ENCODE measurements at regions not wholly inside any gene's neighbourhood (a gene's known extent, or its start where the extent isn't known, plus 50 kb on each side); places are given as distances from the start of the nearest gene placed in this dataset.
"Not testable (repeated sequence)": the region's sequence is repeated elsewhere in the genome, so short reads cannot be mapped to it uniquely, and the experiment has no call there.

DNA sequence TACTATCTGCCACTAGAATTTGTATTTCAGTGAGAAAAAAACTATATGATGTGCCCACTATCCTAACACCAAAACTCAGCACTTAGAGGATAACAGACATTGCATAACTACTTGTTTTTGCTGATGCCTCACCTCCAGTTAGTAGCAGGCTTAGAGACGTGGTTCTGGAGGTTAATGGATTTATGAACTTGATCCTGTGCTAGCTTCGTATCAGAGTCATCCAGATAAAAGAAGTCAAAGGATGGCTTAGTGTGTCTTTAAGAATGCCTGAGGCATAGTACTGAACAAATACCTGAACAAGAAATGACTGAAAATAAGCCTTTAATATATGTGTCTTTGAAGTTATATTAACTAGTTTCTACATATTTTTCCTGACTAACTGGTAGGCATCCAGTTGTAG lies 414.9 kb upstream of the PTCHD4 start:
- DNase-seq (ENCODE audit: low read depth) = no peak
- H3K4me3 ChIP-seq (ENCODE audit: low read depth, low read length) = no peak overlapping the region
- TF ChIP-seq, protein P1, sequence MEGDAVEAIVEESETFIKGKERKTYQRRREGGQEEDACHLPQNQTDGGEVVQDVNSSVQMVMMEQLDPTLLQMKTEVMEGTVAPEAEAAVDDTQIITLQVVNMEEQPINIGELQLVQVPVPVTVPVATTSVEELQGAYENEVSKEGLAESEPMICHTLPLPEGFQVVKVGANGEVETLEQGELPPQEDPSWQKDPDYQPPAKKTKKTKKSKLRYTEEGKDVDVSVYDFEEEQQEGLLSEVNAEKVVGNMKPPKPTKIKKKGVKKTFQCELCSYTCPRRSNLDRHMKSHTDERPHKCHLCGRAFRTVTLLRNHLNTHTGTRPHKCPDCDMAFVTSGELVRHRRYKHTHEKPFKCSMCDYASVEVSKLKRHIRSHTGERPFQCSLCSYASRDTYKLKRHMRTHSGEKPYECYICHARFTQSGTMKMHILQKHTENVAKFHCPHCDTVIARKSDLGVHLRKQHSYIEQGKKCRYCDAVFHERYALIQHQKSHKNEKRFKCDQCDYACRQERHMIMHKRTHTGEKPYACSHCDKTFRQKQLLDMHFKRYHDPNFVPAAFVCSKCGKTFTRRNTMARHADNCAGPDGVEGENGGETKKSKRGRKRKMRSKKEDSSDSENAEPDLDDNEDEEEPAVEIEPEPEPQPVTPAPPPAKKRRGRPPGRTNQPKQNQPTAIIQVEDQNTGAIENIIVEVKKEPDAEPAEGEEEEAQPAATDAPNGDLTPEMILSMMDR (IDR thresholded peaks at IDR 0.05; ENCODE audit: insufficient read depth, low read depth, low read length) = no peak

DNA sequence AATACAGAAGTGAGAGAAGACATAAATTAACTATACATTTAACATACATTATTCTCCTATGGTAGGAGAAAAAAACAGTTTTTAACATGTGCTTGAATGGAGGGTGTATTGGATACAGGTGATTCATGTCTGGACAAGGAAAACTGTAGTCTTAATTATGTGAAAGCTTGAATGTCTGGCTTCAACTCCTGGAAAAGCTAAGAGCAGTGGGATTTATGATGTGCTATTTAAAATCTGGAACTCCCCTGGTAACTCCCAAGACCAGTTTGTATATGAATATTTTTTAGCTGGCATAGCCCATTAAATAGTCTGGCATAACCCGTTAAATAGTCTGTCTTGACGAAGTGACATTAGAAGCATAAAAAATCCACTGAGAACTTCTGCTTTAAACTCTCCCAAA lies 410.0 kb upstream of the PTCHD4 start:
- H3K4me3 ChIP-seq (ENCODE audit: low read depth, low read length) = no peak overlapping the region
- DNase-seq (ENCODE audit: low read depth) = no peak
- TF ChIP-seq, protein P1 (IDR thresholded peaks at IDR 0.05; ENCODE audit: insufficient read depth, low read depth, low read length) = no peak

DNA sequence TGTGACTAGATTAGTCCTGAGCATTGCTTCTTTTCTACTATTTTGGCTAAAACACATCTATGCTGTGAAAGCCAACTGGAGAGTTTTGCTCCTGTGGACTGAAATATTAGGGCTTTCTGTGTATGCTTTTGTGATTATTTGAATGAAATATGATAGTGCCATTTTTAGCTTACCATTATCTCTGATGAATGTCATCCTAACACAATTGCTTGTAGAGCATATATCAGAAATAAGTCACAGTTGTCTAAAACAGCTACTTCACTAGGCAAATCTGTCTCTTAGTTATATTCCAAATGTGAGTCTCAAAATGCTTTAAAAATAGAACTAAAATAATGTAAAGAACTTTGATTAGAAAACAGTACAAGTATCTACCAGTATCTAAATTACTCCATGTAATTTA lies 401.4 kb upstream of the PTCHD4 start:
- no peak overlapping the region for H3K4me3 ChIP-seq (ENCODE audit: low read depth, low read length)
- TF ChIP-seq, protein P1 (IDR thresholded peaks at IDR 0.05; ENCODE audit: insufficient read depth, low read depth, low read length) = no peak
- no peak for DNase-seq (ENCODE audit: low read depth)

DNA sequence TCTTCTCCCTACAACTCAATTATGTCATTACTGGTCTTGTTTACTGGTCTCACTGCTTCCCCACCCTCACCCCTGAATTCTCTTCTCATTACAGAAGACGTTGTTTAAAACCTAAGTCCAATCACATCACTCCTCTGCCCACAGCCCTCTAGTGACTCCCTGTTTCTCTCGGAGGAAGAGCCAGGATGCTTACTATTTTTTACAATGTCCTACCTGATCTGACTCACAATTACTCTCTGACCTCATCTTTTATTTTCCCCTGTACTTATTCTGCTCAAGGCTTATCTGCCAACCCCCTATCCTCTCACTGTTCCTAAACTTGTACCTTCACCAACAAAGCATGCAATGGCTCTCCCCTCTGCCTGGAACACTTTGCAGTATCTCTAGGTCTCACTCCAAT lies 400.4 kb upstream of the PTCHD4 start:
- TF ChIP-seq, protein P1 (IDR thresholded peaks at IDR 0.05; ENCODE audit: insufficient read depth, low read depth, low read length) = no peak
- DNase-seq (ENCODE audit: low read depth) = no peak

DNA sequence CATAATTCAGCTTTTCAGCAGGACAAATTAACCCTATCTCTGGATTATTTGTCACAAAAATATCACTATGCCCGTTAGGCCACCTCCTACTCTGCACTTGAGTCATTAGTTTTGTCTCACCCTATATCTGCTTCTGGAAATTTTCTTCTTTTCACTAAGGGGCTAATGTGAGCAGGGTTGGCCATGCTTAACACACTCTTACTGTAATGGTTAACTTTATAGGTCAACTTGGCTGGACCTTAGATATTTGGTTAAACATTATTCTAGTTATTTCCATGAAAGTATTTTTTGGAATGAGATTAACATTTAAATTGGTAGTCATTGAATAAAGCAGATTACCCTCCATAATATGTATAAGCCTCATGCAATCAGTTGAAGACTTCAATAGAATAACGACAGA lies 394.6 kb upstream of the PTCHD4 start:
- TF ChIP-seq, protein P1 (IDR thresholded peaks at IDR 0.05; ENCODE audit: insufficient read depth, low read depth, low read length) = no peak
- DNase-seq (ENCODE audit: low read depth) = no peak
- no peak overlapping the region for H3K4me3 ChIP-seq (ENCODE audit: low read depth, low read length)

More for the DNA sequence above, 400.4 kb upstream of the PTCHD4 start:
- no peak overlapping the region for H3K4me3 ChIP-seq (ENCODE audit: low read depth, low read length)

DNA sequence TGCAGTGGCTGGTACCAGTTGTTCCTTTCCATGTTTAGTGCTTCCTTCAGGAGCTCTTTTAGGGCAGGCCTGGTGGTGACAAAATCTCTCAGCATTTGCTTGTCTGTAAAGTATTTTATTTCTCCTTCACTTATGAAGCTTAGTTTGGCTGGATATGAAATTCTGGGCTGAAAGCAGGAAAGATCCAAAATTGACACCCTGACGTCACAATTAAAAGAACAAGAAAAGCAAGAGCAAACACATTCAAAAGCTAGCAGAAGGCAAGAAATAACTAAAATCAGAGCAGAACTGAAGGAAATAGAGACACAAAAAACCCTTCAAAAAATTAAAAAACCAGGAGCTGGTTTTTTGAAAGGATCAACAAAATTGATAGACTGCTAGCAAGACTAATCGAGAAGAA lies 382.4 kb upstream of the PTCHD4 start:
- not testable (repeated sequence) for DNase-seq (ENCODE audit: low read depth); H3K4me3 ChIP-seq (ENCODE audit: low read depth, low read length)

DNA sequence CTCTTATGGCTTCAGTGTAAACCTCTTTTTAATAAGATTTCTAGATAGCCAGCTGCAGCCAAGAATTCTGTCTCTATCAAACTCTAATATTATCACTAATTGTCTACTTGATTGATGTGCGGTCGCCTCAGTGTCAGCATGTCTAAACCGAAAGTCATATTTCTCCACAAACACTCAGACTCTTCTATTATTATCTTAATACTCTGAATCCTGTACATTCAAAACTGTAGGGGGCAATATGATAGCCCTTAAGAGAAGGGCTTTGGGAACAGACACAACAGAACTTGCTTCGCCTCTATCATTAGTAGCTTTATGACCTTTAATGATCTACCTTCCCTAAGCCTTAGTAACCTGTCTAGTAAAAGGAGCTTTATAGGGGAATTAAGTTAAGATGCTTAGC lies 379.7 kb upstream of the PTCHD4 start:
- TF ChIP-seq, protein P1 (IDR thresholded peaks at IDR 0.05; ENCODE audit: insufficient read depth, low read depth, low read length) = no peak
- no peak overlapping the region for H3K4me3 ChIP-seq (ENCODE audit: low read depth, low read length)
- no peak for DNase-seq (ENCODE audit: low read depth)

Data from fibroblast of villous mesenchyme (primary cell).